SK-N-SH (cell line): ENCODE measurements at regions not wholly inside any gene's neighbourhood (a gene's known extent, or its start where the extent isn't known, plus 50 kb on each side); places are given as distances from the start of the nearest gene placed in this dataset.

ENCODE experiments used
- CTCF ChIA-PET: fragments of 300-600, 350-600 bp; formaldehyde crosslinking; extraction: SDS; loops from one replicate; lab custom pipeline; 2021; lab: Yijun Ruan, JAX
- POLR2A ChIA-PET: fragments of 350-600 bp; sonication (Branson Sonifier 250); formaldehyde crosslinking; extraction: SDS; loops from one replicate; lab custom pipeline; 2020; ENCODE audit warnings: antibody characterized with exemption, inconsistent platforms; lab: Yijun Ruan, JAX
- DNase-seq: peaks from one replicate; pipeline ENCODE4 v3.0.0; 2012
- H2AFZ ChIP-seq: fragments of 200-600 bp; sonication (generic); 2 replicates; pipeline ENCODE4 v1.8.1; 2016; ENCODE audit warnings: antibody characterized with exemption, mild to moderate bottlenecking, low read depth
- H3F3A ChIP-seq: fragments of 200-600 bp; sonication (generic); replicated peaks from 2 replicates; pipeline ENCODE3; 2016; ENCODE audit warnings: antibody characterized with exemption, mild to moderate bottlenecking; ENCODE audit not compliant: insufficient read depth
- H3K27ac ChIP-seq, 2 experiments: fragments of 200-500 bp in 1 of 2; fragments of 200-600 bp in 1 of 2; sonication (Bioruptor generic) in 1 of 2; sonication (generic), shearing (Covaris generic) in 1 of 2; 2 replicates each; pipeline versions ENCODE4 v1.5.1 to v1.6.1; 2014 to 2016; ENCODE audit warnings: low read depth in 2 of 2, inconsistent platforms in 1 of 2, low read length in 1 of 2, mild to moderate bottlenecking in 1 of 2, mixed read lengths in 1 of 2
- H3K27me3 ChIP-seq: fragments of 200-600 bp; sonication (generic), shearing (Covaris generic); 2 replicates; pipeline ENCODE4 v1.6.1; 2016; ENCODE audit warnings: mixed run types; ENCODE audit not compliant: insufficient read depth
- H3K36me3 ChIP-seq, 2 experiments: fragments of 200-500 bp in 1 of 2; fragments of 200-600 bp in 1 of 2; sonication (Bioruptor generic) in 1 of 2; sonication (generic) in 1 of 2; replicated peaks in 1 of 2; 2 replicates each; pipeline versions ENCODE3 to v1.5.1; 2014 to 2016; ENCODE audit warnings: low read length in 1 of 2, mild to moderate bottlenecking in 1 of 2; ENCODE audit not compliant: insufficient read depth in 2 of 2, control insufficient read depth in 1 of 2
- H3K4me1 ChIP-seq, 2 experiments: fragments of 200-500 bp in 1 of 2; fragments of 200-600 bp in 1 of 2; sonication (Bioruptor generic) in 1 of 2; sonication (generic), shearing (Covaris generic) in 1 of 2; 2 replicates each; pipeline versions ENCODE4 v1.5.1 to v1.6.1; 2014 to 2016; ENCODE audit warnings: low read depth in 1 of 2, low read length in 1 of 2, mixed run types in 1 of 2; ENCODE audit not compliant: insufficient read depth in 2 of 2, control insufficient read depth in 1 of 2
- H3K4me2 ChIP-seq: fragments of 200-600 bp; sonication (generic), shearing (Covaris generic); 2 replicates; pipeline ENCODE4 v1.6.1; 2017; ENCODE audit warnings: mixed run types
- H3K4me3 ChIP-seq, 2 experiments: fragments of 200-500 bp in 1 of 2; fragments of 200-600 bp in 1 of 2; sonication (Bioruptor generic) in 1 of 2; sonication (generic), shearing (Covaris generic) in 1 of 2; 2 replicates each; pipeline versions ENCODE4 v1.5.1 to v1.8.1; 2014 to 2016; ENCODE audit warnings: low read depth in 2 of 2, inconsistent platforms in 1 of 2, low read length in 1 of 2, mild to moderate bottlenecking in 1 of 2, mixed read lengths in 1 of 2, moderate library complexity in 1 of 2
- H3K79me2 ChIP-seq: fragments of 200-600 bp; sonication (generic); 2 replicates; pipeline ENCODE4 v1.8.1; 2017; ENCODE audit warnings: mild to moderate bottlenecking; ENCODE audit not compliant: insufficient read depth
- H3K9ac ChIP-seq: fragments of 200-600 bp; sonication (generic); 2 replicates; pipeline ENCODE4 v1.6.1; 2017; ENCODE audit warnings: mixed run types
- H3K9me2 ChIP-seq: fragments of 200-600 bp; sonication (generic); 2 replicates; pipeline ENCODE4 v1.6.1; 2017; ENCODE audit warnings: mixed run types
- H3K9me3 ChIP-seq: fragments of 200-600 bp; sonication (generic); 2 replicates; pipeline ENCODE4 v1.6.1; 2017; ENCODE audit warnings: mixed run types, mild to moderate bottlenecking, moderate library complexity
- H4K20me1 ChIP-seq: fragments of 200-600 bp; sonication (generic); 2 replicates; pipeline ENCODE4 v1.6.1; 2017; ENCODE audit warnings: mild to moderate bottlenecking, mixed run types; ENCODE audit not compliant: insufficient read depth
- EZH2phosphoT487 ChIP-seq: fragments of 200-600 bp; sonication (generic); IDR thresholded peaks from 2 replicates; pipeline ENCODE4 v1.6.1; 2017; ENCODE audit warnings: low read depth, mixed run types, mild to moderate bottlenecking, antibody characterized with exemption, moderate library complexity, borderline replicate concordance
- MAX ChIP-seq: IDR thresholded peaks from 2 replicates; pipeline ENCODE4 v1.4.0; 2012; ENCODE audit warnings: low read depth
- MEF2A ChIP-seq: IDR thresholded peaks from 2 replicates; pipeline ENCODE4 v1.4.0; 2012; ENCODE audit warnings: low read depth, borderline replicate concordance
- PBX3 ChIP-seq: IDR thresholded peaks from 2 replicates; pipeline ENCODE4; 2012
- RCOR1 ChIP-seq: fragments of 150-350 bp; IDR thresholded peaks from 2 replicates; pipeline ENCODE4 v1.6.1; 2017; ENCODE audit warnings: antibody characterized with exemption, low read length
- RXRA ChIP-seq: IDR thresholded peaks from 2 replicates; pipeline ENCODE4 v1.4.0; 2012; ENCODE audit warnings: low read depth, mild to moderate bottlenecking, borderline replicate concordance
- SIN3A ChIP-seq: IDR thresholded peaks from 2 replicates; pipeline ENCODE4 v1.6.1; 2012; ENCODE audit warnings: low read depth, mild to moderate bottlenecking, low read length, moderate library complexity, borderline replicate concordance
- TAF1 ChIP-seq: IDR thresholded peaks from 2 replicates; pipeline ENCODE4 v1.6.1; 2012; ENCODE audit warnings: low read depth, mild to moderate bottlenecking, low read length, moderate library complexity, borderline replicate concordance
- WGBS: methylation state at CpG from one replicate; pipeline ENCODE4 v1.1.6; 2017; ENCODE audit warnings: low lambda C conversion rate; 5-methylcytosine and 5-hydroxymethylcytosine counted together
- TF ChIP-seq, protein P1 (sequence below): fragments of 150-350 bp; IDR thresholded peaks from 2 replicates; pipeline ENCODE4 v1.6.1; 2016; ENCODE audit warnings: mild to moderate bottlenecking, low read depth, low read length
- TF ChIP-seq, protein P2 (sequence below): IDR thresholded peaks from 2 replicates; pipeline ENCODE4 v1.4.0; 2012; ENCODE audit warnings: low read depth, borderline replicate concordance
- TF ChIP-seq, protein P3 (sequence below): IDR thresholded peaks from 2 replicates; pipeline ENCODE4 v1.6.1; 2012; ENCODE audit warnings: mild to moderate bottlenecking, low read depth, low read length, moderate library complexity

DNA sequence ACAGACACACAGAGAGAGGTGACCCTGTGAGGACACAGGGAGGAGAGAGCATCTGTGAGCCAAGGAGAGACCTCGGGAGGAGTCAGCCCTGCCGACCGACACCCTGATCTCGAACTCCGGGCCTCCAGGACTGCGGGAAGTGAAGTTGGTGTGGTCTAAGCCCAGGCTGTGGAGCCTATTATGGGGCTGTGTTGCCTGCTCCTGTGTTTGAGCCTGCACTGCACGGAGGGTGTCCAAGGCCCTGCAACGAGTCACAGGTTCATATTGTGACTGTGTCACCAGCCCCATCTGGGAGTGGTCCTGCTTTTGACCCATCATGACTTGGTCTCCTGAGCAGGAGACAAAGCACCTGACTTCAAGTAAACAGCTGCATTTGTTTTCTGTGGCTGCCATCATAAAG is 186.0 kb upstream of the AJAP1 start:
- WGBS = 56% methylated on average over 6 of the region's 8 CpGs
- H3K9me3 ChIP-seq = no peaks in the 10 kb centered on the region
- no peaks in the 10 kb centered on the region for H3K79me2 ChIP-seq
- CTCF ChIA-PET = no interaction called here
- no peak overlapping the region for H3K4me3 ChIP-seq
- DNase-seq = no peak
- no peak overlapping the region for H2AFZ ChIP-seq
- no peak overlapping the region for H3K27ac ChIP-seq
- no peaks in the 10 kb centered on the region for H3K36me3 ChIP-seq
- H4K20me1 ChIP-seq = no peaks in the 10 kb centered on the region
- H3F3A ChIP-seq = no peaks in the 10 kb centered on the region
- H3K27me3 ChIP-seq = no peaks in the 10 kb centered on the region
- H3K9ac ChIP-seq = no peak overlapping the region
- no peaks in the 10 kb centered on the region for H3K9me2 ChIP-seq
- H3K4me1 ChIP-seq = no peaks in the 10 kb centered on the region
- TF ChIP-seq MAX (no peak), MEF2A (no peak), RCOR1 (no peak), PBX3 (no peak), RXRA (no peak), TAF1 (no peak), SIN3A (no peak), EZH2phosphoT487 (no peak)
- TF ChIP-seq, protein P1, sequence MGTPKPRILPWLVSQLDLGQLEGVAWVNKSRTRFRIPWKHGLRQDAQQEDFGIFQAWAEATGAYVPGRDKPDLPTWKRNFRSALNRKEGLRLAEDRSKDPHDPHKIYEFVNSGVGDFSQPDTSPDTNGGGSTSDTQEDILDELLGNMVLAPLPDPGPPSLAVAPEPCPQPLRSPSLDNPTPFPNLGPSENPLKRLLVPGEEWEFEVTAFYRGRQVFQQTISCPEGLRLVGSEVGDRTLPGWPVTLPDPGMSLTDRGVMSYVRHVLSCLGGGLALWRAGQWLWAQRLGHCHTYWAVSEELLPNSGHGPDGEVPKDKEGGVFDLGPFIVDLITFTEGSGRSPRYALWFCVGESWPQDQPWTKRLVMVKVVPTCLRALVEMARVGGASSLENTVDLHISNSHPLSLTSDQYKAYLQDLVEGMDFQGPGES = no peak
- TF ChIP-seq, protein P2, sequence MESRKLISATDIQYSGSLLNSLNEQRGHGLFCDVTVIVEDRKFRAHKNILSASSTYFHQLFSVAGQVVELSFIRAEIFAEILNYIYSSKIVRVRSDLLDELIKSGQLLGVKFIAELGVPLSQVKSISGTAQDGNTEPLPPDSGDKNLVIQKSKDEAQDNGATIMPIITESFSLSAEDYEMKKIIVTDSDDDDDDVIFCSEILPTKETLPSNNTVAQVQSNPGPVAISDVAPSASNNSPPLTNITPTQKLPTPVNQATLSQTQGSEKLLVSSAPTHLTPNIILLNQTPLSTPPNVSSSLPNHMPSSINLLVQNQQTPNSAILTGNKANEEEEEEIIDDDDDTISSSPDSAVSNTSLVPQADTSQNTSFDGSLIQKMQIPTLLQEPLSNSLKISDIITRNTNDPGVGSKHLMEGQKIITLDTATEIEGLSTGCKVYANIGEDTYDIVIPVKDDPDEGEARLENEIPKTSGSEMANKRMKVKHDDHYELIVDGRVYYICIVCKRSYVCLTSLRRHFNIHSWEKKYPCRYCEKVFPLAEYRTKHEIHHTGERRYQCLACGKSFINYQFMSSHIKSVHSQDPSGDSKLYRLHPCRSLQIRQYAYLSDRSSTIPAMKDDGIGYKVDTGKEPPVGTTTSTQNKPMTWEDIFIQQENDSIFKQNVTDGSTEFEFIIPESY = no peak
- TF ChIP-seq, protein P3, sequence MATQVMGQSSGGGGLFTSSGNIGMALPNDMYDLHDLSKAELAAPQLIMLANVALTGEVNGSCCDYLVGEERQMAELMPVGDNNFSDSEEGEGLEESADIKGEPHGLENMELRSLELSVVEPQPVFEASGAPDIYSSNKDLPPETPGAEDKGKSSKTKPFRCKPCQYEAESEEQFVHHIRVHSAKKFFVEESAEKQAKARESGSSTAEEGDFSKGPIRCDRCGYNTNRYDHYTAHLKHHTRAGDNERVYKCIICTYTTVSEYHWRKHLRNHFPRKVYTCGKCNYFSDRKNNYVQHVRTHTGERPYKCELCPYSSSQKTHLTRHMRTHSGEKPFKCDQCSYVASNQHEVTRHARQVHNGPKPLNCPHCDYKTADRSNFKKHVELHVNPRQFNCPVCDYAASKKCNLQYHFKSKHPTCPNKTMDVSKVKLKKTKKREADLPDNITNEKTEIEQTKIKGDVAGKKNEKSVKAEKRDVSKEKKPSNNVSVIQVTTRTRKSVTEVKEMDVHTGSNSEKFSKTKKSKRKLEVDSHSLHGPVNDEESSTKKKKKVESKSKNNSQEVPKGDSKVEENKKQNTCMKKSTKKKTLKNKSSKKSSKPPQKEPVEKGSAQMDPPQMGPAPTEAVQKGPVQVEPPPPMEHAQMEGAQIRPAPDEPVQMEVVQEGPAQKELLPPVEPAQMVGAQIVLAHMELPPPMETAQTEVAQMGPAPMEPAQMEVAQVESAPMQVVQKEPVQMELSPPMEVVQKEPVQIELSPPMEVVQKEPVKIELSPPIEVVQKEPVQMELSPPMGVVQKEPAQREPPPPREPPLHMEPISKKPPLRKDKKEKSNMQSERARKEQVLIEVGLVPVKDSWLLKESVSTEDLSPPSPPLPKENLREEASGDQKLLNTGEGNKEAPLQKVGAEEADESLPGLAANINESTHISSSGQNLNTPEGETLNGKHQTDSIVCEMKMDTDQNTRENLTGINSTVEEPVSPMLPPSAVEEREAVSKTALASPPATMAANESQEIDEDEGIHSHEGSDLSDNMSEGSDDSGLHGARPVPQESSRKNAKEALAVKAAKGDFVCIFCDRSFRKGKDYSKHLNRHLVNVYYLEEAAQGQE = no peak
- TF ChIP-seq, all 33 proteins: peak for 0
- H3K4me2 ChIP-seq = no peak overlapping the region
- POLR2A ChIA-PET = no interaction called here
